Panc1 (cell line): ENCODE measurements at regions not wholly inside any gene's neighbourhood (a gene's known extent, or its start where the extent isn't known, plus 50 kb on each side); places are given as distances from the start of the nearest gene placed in this dataset.

Source experiments
- ATAC-seq: fragments of 200-7000 bp; cut with Tn5 transposase; 2 replicates; pipeline ENCODE4 v1.9.1; 2020; ENCODE audit warnings: mild to moderate bottlenecking, moderate library complexity
- BruUV-seq: library from RNA; stranded (reverse); fragments of 400-500 nt; replicated peaks from 2 replicates; lab custom pipeline; 2021; lab: Mats Ljungman, UMichigan
- CTCF ChIA-PET: fragments of 300-600 bp; sonication (Branson Sonifier 250); formaldehyde crosslinking; loops from one replicate; lab custom pipeline; 2022; ENCODE audit warnings: antibody characterized with exemption; lab: Charles Lee
- POLR2A ChIA-PET: fragments of 300-600 bp; sonication (Branson Sonifier 250); formaldehyde crosslinking; loops from one replicate; lab custom pipeline; 2022; ENCODE audit warnings: antibody characterized with exemption; lab: Charles Lee
- DNase-seq: peaks from one replicate; pipeline ENCODE4 v3.0.0-alpha.2; 2010; ENCODE audit warnings: low read depth, low spot score
- H3K27ac ChIP-seq: 2 replicates; pipeline ENCODE4 v1.5.1; 2011; ENCODE audit warnings: mild to moderate bottlenecking, low read length, inconsistent platforms
- H3K27me3 ChIP-seq: fragments of 200-500 bp; sonication (Bioruptor generic); 2 replicates; pipeline ENCODE4 v1.6.0; 2014; ENCODE audit warnings: low read length, inconsistent platforms; ENCODE audit not compliant: control insufficient read depth, insufficient read depth
- H3K36me3 ChIP-seq: fragments of 200-500 bp; sonication (Bioruptor generic); 2 replicates; pipeline ENCODE4 v1.5.1; 2014; ENCODE audit warnings: inconsistent platforms, mild to moderate bottlenecking, low read length, moderate library complexity; ENCODE audit not compliant: control insufficient read depth, insufficient read depth
- H3K4me1 ChIP-seq: 2 replicates; pipeline ENCODE4 v1.5.1; 2011; ENCODE audit warnings: inconsistent platforms, mild to moderate bottlenecking, low read length, moderate library complexity; ENCODE audit not compliant: control insufficient read depth, insufficient read depth
- H3K4me3 ChIP-seq, 2 experiments: 2 replicates each; pipeline ENCODE4 v1.5.1; 2011 to 2012; ENCODE audit warnings: low read depth in 2 of 2, low read length in 2 of 2, mild to moderate bottlenecking in 2 of 2, inconsistent platforms in 1 of 2, moderate library complexity in 1 of 2
- H3K9me3 ChIP-seq: fragments of 200-500 bp; sonication (Bioruptor generic); 2 replicates; pipeline ENCODE4 v1.5.1; 2014; ENCODE audit warnings: low read depth, mild to moderate bottlenecking, inconsistent platforms, low read length, moderate library complexity; ENCODE audit not compliant: control insufficient read depth, insufficient read depth
- POLR2AphosphoS5 ChIP-seq: IDR thresholded peaks from 2 replicates; pipeline ENCODE4 v1.6.1; 2012; ENCODE audit warnings: mild to moderate bottlenecking, low read depth, low read length, moderate library complexity
- SIN3A ChIP-seq: IDR thresholded peaks from 2 replicates; pipeline ENCODE4 v1.6.1; 2012; ENCODE audit warnings: low read depth, mild to moderate bottlenecking, low read length, moderate library complexity, borderline replicate concordance; ENCODE audit not compliant: insufficient read depth
- TCF7L2 ChIP-seq: IDR thresholded peaks from 2 replicates; pipeline ENCODE4 v1.6.1; 2011; ENCODE audit warnings: mild to moderate bottlenecking, low read depth, low read length, inconsistent platforms
- in situ Hi-C: cut with HindIII; loops from 2 replicates; pipeline ENCODE4 v1.10.0; 2016; ENCODE audit warnings: low sequenced_read_pairs, low pct_unique_long_range_greater_than_20kb
- intact Hi-C: fragments of 100-400 bp; cut with micrococcal nuclease; formaldehyde crosslinking; loops from one replicate; pipeline ENCODE4 v1.10.0; 2022; ENCODE audit not compliant: unreplicated experiment
- TF ChIP-seq, protein P1 (sequence below), 2 experiments: IDR thresholded peaks; 2 replicates each; pipeline ENCODE4 v1.6.1; 2011 to 2012; ENCODE audit warnings: low read depth in 2 of 2, control low read depth in 1 of 2, low read length in 1 of 2, mild to moderate bottlenecking in 1 of 2, moderate library complexity in 1 of 2; ENCODE audit not compliant: insufficient read depth in 1 of 2
- TF ChIP-seq, protein P2 (sequence below): fragments of 450-650 bp; IDR thresholded peaks from 2 replicates; pipeline ENCODE4 v1.5.1; 2017; ENCODE audit warnings: mild to moderate bottlenecking

DNA sequence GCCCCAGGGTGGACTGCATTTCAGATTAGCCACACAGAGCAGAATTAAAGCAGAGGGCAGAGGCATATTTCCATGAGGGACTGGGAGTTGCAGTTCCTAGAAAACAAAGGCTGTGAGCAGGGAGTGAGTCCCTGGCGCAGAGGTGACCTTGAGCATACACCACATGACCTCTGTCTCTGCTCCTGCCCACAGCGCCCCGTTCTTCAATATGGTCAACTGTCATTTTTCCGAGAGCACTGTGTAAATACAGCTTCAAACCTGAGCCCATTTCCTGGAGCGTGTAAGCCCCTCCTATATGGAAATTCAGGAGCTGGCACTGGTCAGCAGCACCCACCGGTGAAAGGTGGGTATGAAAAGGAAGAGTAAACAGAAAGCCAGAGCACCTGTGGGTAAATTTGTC, 192.2 kb upstream of the PELI2 start:
- DNase-seq (no peak), ATAC-seq (no peak)
- TF ChIP-seq SIN3A = no peak
- TF ChIP-seq TCF7L2 = no peak
- no peak for TF ChIP-seq POLR2AphosphoS5
- TF ChIP-seq, protein P1, sequence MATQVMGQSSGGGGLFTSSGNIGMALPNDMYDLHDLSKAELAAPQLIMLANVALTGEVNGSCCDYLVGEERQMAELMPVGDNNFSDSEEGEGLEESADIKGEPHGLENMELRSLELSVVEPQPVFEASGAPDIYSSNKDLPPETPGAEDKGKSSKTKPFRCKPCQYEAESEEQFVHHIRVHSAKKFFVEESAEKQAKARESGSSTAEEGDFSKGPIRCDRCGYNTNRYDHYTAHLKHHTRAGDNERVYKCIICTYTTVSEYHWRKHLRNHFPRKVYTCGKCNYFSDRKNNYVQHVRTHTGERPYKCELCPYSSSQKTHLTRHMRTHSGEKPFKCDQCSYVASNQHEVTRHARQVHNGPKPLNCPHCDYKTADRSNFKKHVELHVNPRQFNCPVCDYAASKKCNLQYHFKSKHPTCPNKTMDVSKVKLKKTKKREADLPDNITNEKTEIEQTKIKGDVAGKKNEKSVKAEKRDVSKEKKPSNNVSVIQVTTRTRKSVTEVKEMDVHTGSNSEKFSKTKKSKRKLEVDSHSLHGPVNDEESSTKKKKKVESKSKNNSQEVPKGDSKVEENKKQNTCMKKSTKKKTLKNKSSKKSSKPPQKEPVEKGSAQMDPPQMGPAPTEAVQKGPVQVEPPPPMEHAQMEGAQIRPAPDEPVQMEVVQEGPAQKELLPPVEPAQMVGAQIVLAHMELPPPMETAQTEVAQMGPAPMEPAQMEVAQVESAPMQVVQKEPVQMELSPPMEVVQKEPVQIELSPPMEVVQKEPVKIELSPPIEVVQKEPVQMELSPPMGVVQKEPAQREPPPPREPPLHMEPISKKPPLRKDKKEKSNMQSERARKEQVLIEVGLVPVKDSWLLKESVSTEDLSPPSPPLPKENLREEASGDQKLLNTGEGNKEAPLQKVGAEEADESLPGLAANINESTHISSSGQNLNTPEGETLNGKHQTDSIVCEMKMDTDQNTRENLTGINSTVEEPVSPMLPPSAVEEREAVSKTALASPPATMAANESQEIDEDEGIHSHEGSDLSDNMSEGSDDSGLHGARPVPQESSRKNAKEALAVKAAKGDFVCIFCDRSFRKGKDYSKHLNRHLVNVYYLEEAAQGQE (IDR thresholded peaks at IDR 0.05; ENCODE audit: insufficient read depth in 1 of 2, low read depth in 2 of 2, low read length in 1 of 2) = no peak
- no TSS peak for BruUV-seq
- ChIA-PET CTCF (no interaction called here), POLR2A (no interaction called here)
- H3K4me1 ChIP-seq = no peaks in the 10 kb centered on the region
- no peak overlapping the region for H3K27ac ChIP-seq
- H3K36me3 ChIP-seq = no peaks in the 10 kb centered on the region
- in situ Hi-C loops (no loop called here), intact Hi-C loops (no loop called here)
- no peaks in the 10 kb centered on the region for H3K9me3 ChIP-seq
- H3K27me3 ChIP-seq = no peaks in the 10 kb centered on the region
- H3K4me3 ChIP-seq = no peak overlapping the region

DNA sequence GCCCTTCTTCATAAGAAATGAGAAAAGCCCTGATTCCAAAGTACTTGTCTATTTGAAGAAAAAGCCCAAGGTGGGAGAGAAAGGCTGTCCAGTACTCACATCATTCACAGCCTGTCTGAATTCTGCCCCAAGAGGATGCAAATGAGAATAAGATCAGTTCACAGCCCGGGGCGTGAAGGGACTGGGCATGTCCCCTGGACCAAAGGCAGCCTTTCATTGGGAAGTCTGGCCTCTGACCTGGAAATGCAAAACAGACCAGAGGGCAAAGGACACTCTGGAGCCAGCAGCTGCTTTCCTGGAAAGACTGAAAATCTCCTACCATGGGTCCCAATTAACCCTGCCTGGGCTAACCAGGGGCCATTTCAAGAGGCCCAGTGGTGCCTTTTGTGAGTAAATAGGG, 191.2 kb upstream of the PELI2 start:
- no peak overlapping the region for H3K4me3 ChIP-seq
- no TSS peak for BruUV-seq
- H3K4me1 ChIP-seq = no peaks in the 10 kb centered on the region
- no peak overlapping the region for H3K27ac ChIP-seq
- no peaks in the 10 kb centered on the region for H3K9me3 ChIP-seq
- no peaks in the 10 kb centered on the region for H3K27me3 ChIP-seq
- H3K36me3 ChIP-seq = no peaks in the 10 kb centered on the region
- no peak for ATAC-seq
- DNase-seq = no peak
- POLR2A ChIA-PET = no interaction called here
- CTCF ChIA-PET = no interaction called here
- intact Hi-C loops = no loop called here
- TF ChIP-seq, protein P1 (IDR thresholded peaks at IDR 0.05; ENCODE audit: insufficient read depth in 1 of 2, low read depth in 2 of 2, low read length in 1 of 2) = no peak
- in situ Hi-C loops = no loop called here

DNA sequence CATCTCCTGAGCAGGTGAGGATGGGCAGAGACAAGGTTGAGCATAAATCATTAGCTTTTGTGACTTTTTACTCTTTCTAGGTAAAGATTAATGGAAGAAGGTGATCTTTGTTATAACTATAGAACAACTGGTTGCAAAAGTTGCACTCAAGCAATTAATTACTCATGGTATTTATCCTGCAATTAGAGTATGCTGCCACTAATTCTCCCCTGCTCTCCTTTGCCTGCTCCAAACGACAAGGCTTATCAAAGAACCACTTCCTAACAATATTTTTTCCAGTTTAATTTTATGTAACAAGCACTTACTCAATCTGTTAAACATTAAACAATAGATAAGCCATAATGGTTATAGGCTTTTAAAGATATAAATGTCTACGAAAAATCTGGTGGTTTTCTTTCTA, 189.9 kb upstream of the PELI2 start:
- TF ChIP-seq, protein P2, sequence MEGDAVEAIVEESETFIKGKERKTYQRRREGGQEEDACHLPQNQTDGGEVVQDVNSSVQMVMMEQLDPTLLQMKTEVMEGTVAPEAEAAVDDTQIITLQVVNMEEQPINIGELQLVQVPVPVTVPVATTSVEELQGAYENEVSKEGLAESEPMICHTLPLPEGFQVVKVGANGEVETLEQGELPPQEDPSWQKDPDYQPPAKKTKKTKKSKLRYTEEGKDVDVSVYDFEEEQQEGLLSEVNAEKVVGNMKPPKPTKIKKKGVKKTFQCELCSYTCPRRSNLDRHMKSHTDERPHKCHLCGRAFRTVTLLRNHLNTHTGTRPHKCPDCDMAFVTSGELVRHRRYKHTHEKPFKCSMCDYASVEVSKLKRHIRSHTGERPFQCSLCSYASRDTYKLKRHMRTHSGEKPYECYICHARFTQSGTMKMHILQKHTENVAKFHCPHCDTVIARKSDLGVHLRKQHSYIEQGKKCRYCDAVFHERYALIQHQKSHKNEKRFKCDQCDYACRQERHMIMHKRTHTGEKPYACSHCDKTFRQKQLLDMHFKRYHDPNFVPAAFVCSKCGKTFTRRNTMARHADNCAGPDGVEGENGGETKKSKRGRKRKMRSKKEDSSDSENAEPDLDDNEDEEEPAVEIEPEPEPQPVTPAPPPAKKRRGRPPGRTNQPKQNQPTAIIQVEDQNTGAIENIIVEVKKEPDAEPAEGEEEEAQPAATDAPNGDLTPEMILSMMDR = no peak
- TF ChIP-seq SIN3A (no peak), POLR2AphosphoS5 (no peak), TCF7L2 (no peak)
- TF ChIP-seq, protein P1 (IDR thresholded peaks at IDR 0.05; ENCODE audit: insufficient read depth in 1 of 2, low read depth in 2 of 2, low read length in 1 of 2) = no peak
- no peaks in the 10 kb centered on the region for H3K36me3 ChIP-seq
- ChIA-PET CTCF (no interaction called here), POLR2A (no interaction called here)
- H3K4me1 ChIP-seq = no peaks in the 10 kb centered on the region
- ATAC-seq (no peak), DNase-seq (no peak)
- intact Hi-C loops = no loop called here
- in situ Hi-C loops = no loop called here
- no peak overlapping the region for H3K27ac ChIP-seq
- no peaks in the 10 kb centered on the region for H3K27me3 ChIP-seq
- H3K4me3 ChIP-seq = no peak overlapping the region
- no TSS peak for BruUV-seq
- H3K9me3 ChIP-seq = no peaks in the 10 kb centered on the region
